Gastroesophageal sphincter (tissue), 4 donors: ENCODE measurements at regions not wholly inside any gene's neighbourhood (a gene's known extent, or its start where the extent isn't known, plus 50 kb on each side); places are given as distances from the start of the nearest gene placed in this dataset.

Source experiments
- ATAC-seq: fragments of 150-250 bp; one replicate; pipeline ENCODE4 v1.9.1; 2016; ENCODE audit warnings: mild to moderate bottlenecking, moderate library complexity
- H3K27ac ChIP-seq, 4 donors: fragments of 200-600 bp; sonication (generic) in 3 of 4; 1 replicate in 3 of 4; 2 replicates in 1 of 4; pipeline ENCODE4 v1.5.1; 2016 to 2019
- H3K27me3 ChIP-seq: fragments of 200-600 bp; sonication (generic); one replicate; pipeline ENCODE4 v1.5.1; 2019
- H3K36me3 ChIP-seq, 2 donors: fragments of 200-600 bp; sonication (generic); one replicate each; pipeline ENCODE4 v1.5.1; 2019; ENCODE audit warnings: control low read depth in 1 of 2
- H3K4me1 ChIP-seq, 3 donors: fragments of 200-600 bp; sonication (generic); 1 replicate in 2 of 3; 2 replicates in 1 of 3; pipeline ENCODE4 v1.5.1; 2016 to 2019; ENCODE audit warnings: control low read depth in 2 of 3
- H3K4me3 ChIP-seq, 2 donors: fragments of 200-600 bp; sonication (generic); one replicate each; pipeline ENCODE4 v1.5.1; 2019; ENCODE audit warnings: mild to moderate bottlenecking in 1 of 2, moderate library complexity in 1 of 2
- H3K9me3 ChIP-seq, 3 donors: fragments of 200-600 bp; sonication (generic); one replicate each; pipeline ENCODE4 v1.5.1; 2017 to 2019; ENCODE audit warnings: control low read depth in 2 of 3
- EP300 ChIP-seq: sonication (generic); formaldehyde crosslinking; IDR thresholded peaks from one replicate; pipeline ENCODE4 v1.6.1; 2017; ENCODE audit warnings: antibody characterized with exemption, mild to moderate bottlenecking
- POLR2A ChIP-seq, 2 donors: fragments of 450-650 bp; IDR thresholded peaks; one replicate each; pipeline ENCODE4 v1.6.1; 2017; ENCODE audit warnings: antibody characterized with exemption in 2 of 2, mild to moderate bottlenecking in 2 of 2, moderate library complexity in 1 of 2
- POLR2AphosphoS5 ChIP-seq: sonication (generic); formaldehyde crosslinking; IDR thresholded peaks from one replicate; pipeline ENCODE4 v1.6.1; 2017; ENCODE audit warnings: antibody characterized with exemption
- WGBS, 2 donors: methylation state at CpG; one replicate each; pipeline ENCODE4 v1.1.5; 2018; ENCODE audit warnings: low coverage in 1 of 2; 5-methylcytosine and 5-hydroxymethylcytosine counted together
- TF ChIP-seq, protein P1 (sequence below), 4 experiments: fragments of 200-600 bp in 2 of 4; fragments of 450-650 bp in 2 of 4; sonication (generic) in 1 of 4; IDR thresholded peaks; one replicate each; pipeline ENCODE4 v1.5.1; 2017 to 2019; ENCODE audit warnings: antibody characterized with exemption in 4 of 4, mild to moderate bottlenecking in 2 of 4, moderate library complexity in 2 of 4

DNA sequence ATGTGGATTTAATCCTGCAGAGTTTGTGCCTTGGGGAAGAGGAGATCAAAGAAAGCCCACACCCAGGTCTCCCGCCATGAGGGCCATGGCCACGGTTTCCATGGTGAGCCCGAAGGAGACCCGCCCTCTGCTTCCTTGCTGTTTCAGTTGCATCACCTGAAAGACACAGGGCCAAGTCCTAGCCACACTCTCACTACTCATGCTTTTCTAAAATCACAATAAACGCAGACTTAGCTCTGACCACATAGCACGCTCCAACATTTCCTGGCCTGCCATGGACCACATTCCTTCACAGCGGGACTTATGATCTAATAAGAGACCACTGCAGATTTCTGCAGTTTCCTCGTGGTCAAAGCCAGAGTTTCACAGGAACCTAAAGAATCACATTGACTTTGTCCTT, 426.0 kb upstream of the NR3C2 start:
- ATAC-seq, result no peak
- no peaks in the 10 kb centered on the region for H3K4me1 ChIP-seq
- WGBS, 2 donors, result 94 to 100% methylated on average over 1 to 7 of the region's 8 CpGs
- no peak overlapping the region for H3K4me3 ChIP-seq
- TF ChIP-seq, protein P1, sequence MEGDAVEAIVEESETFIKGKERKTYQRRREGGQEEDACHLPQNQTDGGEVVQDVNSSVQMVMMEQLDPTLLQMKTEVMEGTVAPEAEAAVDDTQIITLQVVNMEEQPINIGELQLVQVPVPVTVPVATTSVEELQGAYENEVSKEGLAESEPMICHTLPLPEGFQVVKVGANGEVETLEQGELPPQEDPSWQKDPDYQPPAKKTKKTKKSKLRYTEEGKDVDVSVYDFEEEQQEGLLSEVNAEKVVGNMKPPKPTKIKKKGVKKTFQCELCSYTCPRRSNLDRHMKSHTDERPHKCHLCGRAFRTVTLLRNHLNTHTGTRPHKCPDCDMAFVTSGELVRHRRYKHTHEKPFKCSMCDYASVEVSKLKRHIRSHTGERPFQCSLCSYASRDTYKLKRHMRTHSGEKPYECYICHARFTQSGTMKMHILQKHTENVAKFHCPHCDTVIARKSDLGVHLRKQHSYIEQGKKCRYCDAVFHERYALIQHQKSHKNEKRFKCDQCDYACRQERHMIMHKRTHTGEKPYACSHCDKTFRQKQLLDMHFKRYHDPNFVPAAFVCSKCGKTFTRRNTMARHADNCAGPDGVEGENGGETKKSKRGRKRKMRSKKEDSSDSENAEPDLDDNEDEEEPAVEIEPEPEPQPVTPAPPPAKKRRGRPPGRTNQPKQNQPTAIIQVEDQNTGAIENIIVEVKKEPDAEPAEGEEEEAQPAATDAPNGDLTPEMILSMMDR (IDR thresholded peaks at IDR 0.05), result no peak
- TF ChIP-seq POLR2AphosphoS5, result no peak
- H3K27ac ChIP-seq, result no peak overlapping the region
- H3K36me3 ChIP-seq, result no peaks in the 10 kb centered on the region
- no peaks in the 10 kb centered on the region for H3K27me3 ChIP-seq
- no peaks in the 10 kb centered on the region for H3K9me3 ChIP-seq

DNA sequence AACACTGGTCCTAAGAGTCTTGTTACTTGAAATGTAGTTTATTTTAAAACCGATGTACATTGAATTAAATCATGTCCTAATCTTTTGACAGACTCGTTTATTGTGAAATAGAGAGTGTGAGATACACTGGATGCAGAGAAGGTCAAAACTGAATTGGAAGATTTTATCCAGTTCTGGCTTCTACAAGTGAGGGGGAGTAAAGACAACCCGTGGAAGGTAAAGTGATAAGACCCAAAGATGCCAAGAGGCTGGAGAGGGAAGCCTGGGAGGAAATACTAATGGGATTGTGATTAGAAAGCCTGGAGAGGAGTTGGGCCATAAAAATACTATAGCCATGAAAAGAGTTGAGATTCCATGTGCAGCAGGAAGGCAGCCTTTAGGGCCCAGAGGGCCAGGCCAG, 424.5 kb upstream of the NR3C2 start:
- 56 to 84% methylated on average over 3 of the region's 3 CpGs for WGBS, 2 donors
- ATAC-seq, result no peak
- no peaks in the 10 kb centered on the region for H3K4me1 ChIP-seq

DNA sequence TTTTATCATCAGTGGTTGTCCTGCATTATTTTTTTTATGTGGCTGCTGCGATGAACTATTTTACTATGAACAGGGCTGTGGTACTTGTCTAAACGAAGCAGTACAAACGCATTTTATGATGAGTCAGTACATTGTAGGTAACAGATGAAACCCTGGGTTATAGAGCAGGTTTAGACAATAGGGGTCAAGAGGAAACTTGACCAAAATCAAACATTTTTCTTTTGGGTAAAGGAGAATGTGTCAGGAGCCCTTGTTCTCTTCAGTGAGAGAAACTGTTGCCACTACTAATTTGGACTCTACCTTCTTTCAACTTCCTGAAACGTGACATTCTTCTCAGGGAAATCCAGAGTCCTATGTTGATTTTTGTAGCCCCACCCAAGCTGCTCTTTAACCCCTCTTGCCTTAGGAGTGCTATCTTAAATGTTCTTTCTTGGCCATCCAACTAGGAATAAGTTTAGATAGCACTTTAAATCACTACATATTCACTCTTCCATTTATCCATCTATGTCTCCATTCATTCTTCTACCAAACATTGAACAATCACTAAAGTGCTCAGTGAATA, 415.8 kb upstream of the NR3C2 start:
- H3K9me3 ChIP-seq, result no peaks in the 10 kb centered on the region
- H3K4me1 ChIP-seq, result peaks cover 0 to 12% (median 0%) of the 10 kb centered on the region in 3 donors
- no peak overlapping the region for H3K27ac ChIP-seq
- ATAC-seq, result no peak
- H3K4me3 ChIP-seq, result no peak overlapping the region
- 41 to 46% methylated on average over 4 of the region's 4 CpGs for WGBS, 2 donors
- no peaks in the 10 kb centered on the region for H3K27me3 ChIP-seq
- no peaks in the 10 kb centered on the region for H3K36me3 ChIP-seq
- TF ChIP-seq POLR2A (IDR thresholded peaks at IDR 0.05) (no peak), EP300 (no peak), POLR2AphosphoS5 (no peak)
- TF ChIP-seq, protein P1 (IDR thresholded peaks at IDR 0.05), result no peak

More for the DNA sequence above, 424.5 kb upstream of the NR3C2 start:
- H3K4me3 ChIP-seq, result no peak overlapping the region
- no peak for TF ChIP-seq POLR2AphosphoS5
- no peak for TF ChIP-seq POLR2A (IDR thresholded peaks at IDR 0.05)
- TF ChIP-seq, protein P1 (IDR thresholded peaks at IDR 0.05), result no peak
- no peak for TF ChIP-seq EP300
- no peaks in the 10 kb centered on the region for H3K36me3 ChIP-seq
- no peaks in the 10 kb centered on the region for H3K27me3 ChIP-seq
- H3K27ac ChIP-seq, result no peak overlapping the region
- no peaks in the 10 kb centered on the region for H3K9me3 ChIP-seq

DNA sequence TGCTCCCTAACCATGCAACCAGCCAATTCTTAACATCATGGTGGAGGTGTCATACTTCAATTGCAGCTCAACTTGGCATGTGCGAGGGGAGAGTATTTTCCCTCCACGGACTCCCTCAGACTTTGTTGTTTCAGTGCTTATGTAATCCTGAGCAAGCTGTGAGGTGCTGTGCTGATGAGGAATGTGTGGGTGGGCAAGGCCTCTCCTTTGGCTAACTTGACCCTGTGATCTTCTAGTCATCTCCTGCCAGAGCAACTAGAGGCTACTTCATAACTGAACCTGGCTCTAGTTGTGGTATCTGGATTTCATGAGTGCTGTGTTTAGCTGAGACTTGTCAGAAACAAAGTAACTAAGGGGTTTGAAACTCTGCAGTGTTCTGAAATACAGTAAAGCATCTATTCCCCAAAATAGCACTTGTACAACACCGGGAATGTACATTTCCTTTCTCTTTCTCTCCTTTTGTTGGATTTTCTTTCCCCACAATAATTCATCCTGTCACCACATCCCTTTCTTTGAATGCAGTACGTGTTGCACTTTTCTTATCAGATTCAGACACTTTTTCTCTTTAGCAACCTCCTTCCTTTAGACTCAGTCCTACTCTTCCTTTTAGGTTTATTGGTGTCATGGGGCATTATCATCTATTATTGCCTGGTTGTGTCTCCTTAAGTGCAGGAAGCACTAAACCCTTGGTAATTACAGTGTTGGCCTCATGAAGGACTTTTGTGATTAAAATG, 415.2 kb upstream of the NR3C2 start:
- no peaks in the 10 kb centered on the region for H3K36me3 ChIP-seq
- H3K27me3 ChIP-seq, result no peaks in the 10 kb centered on the region
- TF ChIP-seq POLR2AphosphoS5 (no peak), POLR2A (IDR thresholded peaks at IDR 0.05) (no peak), EP300 (no peak)
- TF ChIP-seq, protein P1 (IDR thresholded peaks at IDR 0.05), result no peak
- H3K4me3 ChIP-seq, result no peak overlapping the region
- peaks cover 0 to 12% (median 0%) of the 10 kb centered on the region in 3 donors for H3K4me1 ChIP-seq
- H3K27ac ChIP-seq, result no peak overlapping the region
- no peaks in the 10 kb centered on the region for H3K9me3 ChIP-seq
- ATAC-seq, result no peak
- WGBS, 2 donors, result 6 to 26% methylated on average over 2 to 4 of the region's 4 CpGs

DNA sequence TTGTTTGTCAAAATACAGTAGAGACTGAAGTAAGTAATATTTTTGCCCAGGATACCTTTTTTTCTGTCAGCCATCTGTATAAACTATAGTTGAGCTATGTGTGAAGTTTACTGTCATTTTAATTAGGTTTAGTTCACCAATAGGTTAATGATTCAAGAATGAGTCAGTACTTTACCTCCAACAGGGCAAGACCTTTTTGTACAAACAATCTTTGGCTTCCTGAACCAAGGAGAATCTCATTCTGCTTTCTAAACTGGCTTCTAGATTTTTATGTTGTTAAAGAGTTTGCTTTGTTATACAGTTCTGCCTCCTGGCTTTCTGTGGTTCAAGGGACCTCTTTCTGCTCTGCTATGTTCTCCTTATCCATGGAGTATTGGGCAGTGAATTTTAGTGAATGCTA, 412.0 kb upstream of the NR3C2 start:
- no peak overlapping the region for H3K4me3 ChIP-seq
- H3K36me3 ChIP-seq, result no peaks in the 10 kb centered on the region
- TF ChIP-seq POLR2AphosphoS5, result no peak
- no peak for TF ChIP-seq POLR2A (IDR thresholded peaks at IDR 0.05)
- H3K4me1 ChIP-seq, result peaks cover 0 to 12% (median 0%) of the 10 kb centered on the region in 3 donors
- ATAC-seq, result no peak
- no peak overlapping the region for H3K27ac ChIP-seq
- no peaks in the 10 kb centered on the region for H3K9me3 ChIP-seq
- H3K27me3 ChIP-seq, result no peaks in the 10 kb centered on the region
